Lung (tissue), 11 donors: ENCODE measurements at regions not wholly inside any gene's neighbourhood (a gene's known extent, or its start where the extent isn't known, plus 50 kb on each side); places are given as distances from the start of the nearest gene placed in this dataset.

Experiments used
- ATAC-seq: fragments of 200-7000 bp; cut with Tn5 transposase; one replicate; pipeline ENCODE4 v1.9.1; 2020; ENCODE audit warnings: moderate number of reproducible peaks; ENCODE audit not compliant: insufficient read depth, low FRiP score
- DNase-seq, 3 donors: peaks; one replicate each; pipeline ENCODE4 v3.0.0-alpha.2; 2013 to 2017
- H3K27ac ChIP-seq, 2 donors: one replicate each; pipeline ENCODE4 v1.5.1; 2013; ENCODE audit warnings: mild to moderate bottlenecking in 2 of 2, moderate library complexity in 2 of 2, control low read depth in 1 of 2, inconsistent platforms in 1 of 2, low read depth in 1 of 2, low read length in 1 of 2
- H3K27me3 ChIP-seq, 3 donors: one replicate each; pipeline ENCODE4 v1.5.1; 2013; ENCODE audit warnings: low read length in 2 of 3; ENCODE audit not compliant: control insufficient read depth in 3 of 3, insufficient read depth in 3 of 3
- H3K36me3 ChIP-seq, 4 donors: one replicate each; pipeline ENCODE4 v1.5.1; 2013; ENCODE audit warnings: low read length in 4 of 4, mild to moderate bottlenecking in 1 of 4, moderate library complexity in 1 of 4; ENCODE audit not compliant: control insufficient read depth in 4 of 4, insufficient read depth in 4 of 4
- H3K4me1 ChIP-seq, 5 donors: one replicate each; pipeline ENCODE4 v1.5.1; 2013; ENCODE audit warnings: low read length in 5 of 5, mild to moderate bottlenecking in 2 of 5, moderate library complexity in 1 of 5; ENCODE audit not compliant: control insufficient read depth in 5 of 5, insufficient read depth in 5 of 5
- H3K4me3 ChIP-seq: one replicate; pipeline ENCODE4 v1.5.1; 2013; ENCODE audit warnings: mild to moderate bottlenecking, control low read depth, moderate library complexity
- H3K9ac ChIP-seq, 2 donors: one replicate each; pipeline ENCODE4 v1.5.1; 2013; ENCODE audit warnings: low read length in 2 of 2, control low read depth in 1 of 2; ENCODE audit not compliant: insufficient read depth in 1 of 2
- H3K9me3 ChIP-seq, 4 donors: one replicate each; pipeline ENCODE4 v1.5.1; 2013; ENCODE audit warnings: low read length in 3 of 4, mild to moderate bottlenecking in 1 of 4, moderate library complexity in 1 of 4; ENCODE audit not compliant: control insufficient read depth in 4 of 4, insufficient read depth in 3 of 4
- CTCF ChIP-seq: IDR thresholded peaks from 2 replicates; pipeline ENCODE4 v1.5.1; 2012; ENCODE audit warnings: mild to moderate bottlenecking; ENCODE audit errors: control extremely low read depth, extremely low read depth
- WGBS, 2 donors: extraction: QIAGEN DNeasy Blood & Tissue Kit; methylation state at CpG; one replicate each; pipeline ENCODE4 v1.1.7; 2013; 5-methylcytosine and 5-hydroxymethylcytosine counted together
- donor health status: control.
- donor health status: control.
- donor health status: Bipolar disorder and iron deficiency.
- donor health status: healthy.
- donor health status: DM: yes; HTN: yes; CAD: no.

- no peak for TF ChIP-seq CTCF
- H3K4me3 ChIP-seq, result no peak overlapping the region
- H3K9ac ChIP-seq, result no peak overlapping the region
- no peaks in the 10 kb centered on the region for H3K36me3 ChIP-seq
- peaks cover 0 to 3% (median 0%) of the 10 kb centered on the region in 4 donors for H3K9me3 ChIP-seq
- H3K27ac ChIP-seq, result no peak overlapping the region
- ATAC-seq (no peak), DNase-seq (no peak)
- H3K27me3 ChIP-seq, result no peaks in the 10 kb centered on the region
- H3K4me1 ChIP-seq, result no peaks in the 10 kb centered on the region
These were observed 126.1 kb downstream of the SYT10 start for GRCh38 chr12:33313476-33313875.

DNA sequence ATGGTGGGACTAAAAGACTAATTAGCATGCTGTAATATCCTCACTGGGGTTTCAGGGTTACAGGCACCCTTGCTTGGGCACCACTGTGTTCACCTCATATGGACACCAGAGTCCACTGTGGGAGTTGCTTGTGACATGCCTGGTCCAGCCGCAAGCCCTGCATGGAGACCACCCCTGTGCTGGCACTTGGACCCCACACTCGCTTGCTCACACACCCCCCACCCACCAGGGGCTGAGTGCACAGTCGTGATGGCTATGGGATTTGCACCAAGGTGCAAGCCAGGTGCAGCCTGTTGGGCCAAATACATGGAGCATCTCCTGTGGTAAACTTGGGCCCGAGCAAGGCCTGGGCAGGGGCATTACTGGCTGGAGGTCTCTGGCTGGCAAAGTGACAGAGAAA lies 129.1 kb downstream of the SYT10 start:
- Histone ChIP-seq H3K4me1 (no peaks in the 10 kb centered on the region), H3K9ac (no peak overlapping the region), H3K4me3 (no peak overlapping the region), H3K9me3 (peaks cover 0 to 3% (median 0%) of the 10 kb centered on the region in 4 donors), H3K27me3 (no peaks in the 10 kb centered on the region), H3K27ac (no peak overlapping the region), H3K36me3 (no peaks in the 10 kb centered on the region)
- no peak for TF ChIP-seq CTCF
- no peak for ATAC-seq
- no peak for DNase-seq
- WGBS, 2 donors, result 84 to 88% methylated on average over 4 of the region's 4 CpGs

DNA sequence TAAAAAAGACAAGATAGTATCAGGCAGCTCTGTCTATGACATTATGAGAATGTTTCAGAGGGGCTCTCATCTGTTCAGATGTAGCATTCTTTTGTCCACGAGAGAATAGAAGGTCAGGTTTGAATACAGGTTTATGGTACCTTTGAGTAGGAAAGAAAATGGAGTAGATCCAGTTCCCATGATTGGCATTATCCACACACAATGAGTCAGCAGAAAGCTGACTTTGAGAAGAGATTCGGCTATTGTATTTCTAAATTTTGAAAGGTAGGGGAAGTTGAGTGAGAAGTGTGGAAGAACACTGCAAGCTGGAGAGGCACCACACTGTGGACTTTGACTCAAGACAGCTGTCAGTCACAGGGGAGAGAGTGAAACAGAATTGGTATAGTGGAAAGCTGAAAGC lies 135.4 kb downstream of the SYT10 start:
- WGBS, 2 donors, result 65 to 74% methylated on average over 2 of the region's 2 CpGs
- no peaks in the 10 kb centered on the region for H3K4me1 ChIP-seq
- H3K4me3 ChIP-seq, result no peak overlapping the region
- ATAC-seq (no peak), DNase-seq (no peak)
- H3K9ac ChIP-seq, result no peak overlapping the region
- peaks cover 0 to 6% (median 2%) of the 10 kb centered on the region in 4 donors for H3K9me3 ChIP-seq
- H3K27ac ChIP-seq, result no peak overlapping the region
- TF ChIP-seq CTCF, result no peak
- H3K36me3 ChIP-seq, result no peaks in the 10 kb centered on the region
- no peaks in the 10 kb centered on the region for H3K27me3 ChIP-seq

- no peak for TF ChIP-seq CTCF
- Histone ChIP-seq H3K9ac (no peak overlapping the region), H3K4me1 (no peaks in the 10 kb centered on the region), H3K27me3 (no peaks in the 10 kb centered on the region), H3K4me3 (no peak overlapping the region), H3K36me3 (no peaks in the 10 kb centered on the region), H3K27ac (no peak overlapping the region), H3K9me3 (peaks cover 0 to 2% (median under 1%) of the 10 kb centered on the region in 4 donors)
- no peak for DNase-seq
- ATAC-seq, result no peak
- WGBS, 2 donors, result 36 to 48% methylated on average over 2 of the region's 2 CpGs
These were observed 143.1 kb downstream of the SYT10 start for GRCh38 chr12:33296529-33296928.
